NCI-H1694 (cell line): ENCODE measurements at regions not wholly inside any gene's neighbourhood (a gene's known extent, or its start where the extent isn't known, plus 50 kb on each side); places are given as distances from the start of the nearest gene placed in this dataset.
"Not testable (repeated sequence)": the region's sequence is repeated elsewhere in the genome, so short reads cannot be mapped to it uniquely, and the experiment has no call there.

ENCODE experiments used
- DNase-seq: peaks from one replicate; lab custom pipeline; 2025; lab: John Stamatoyannopoulos, UW

- no peak for DNase-seq
Measured at GRCh38 chr11:96899971-96900370, 510.2 kb downstream of the JRKL start.

- DNase-seq, result no peak
Measured at GRCh38 chr11:96905143-96905542, 515.3 kb downstream of the JRKL start.

DNA sequence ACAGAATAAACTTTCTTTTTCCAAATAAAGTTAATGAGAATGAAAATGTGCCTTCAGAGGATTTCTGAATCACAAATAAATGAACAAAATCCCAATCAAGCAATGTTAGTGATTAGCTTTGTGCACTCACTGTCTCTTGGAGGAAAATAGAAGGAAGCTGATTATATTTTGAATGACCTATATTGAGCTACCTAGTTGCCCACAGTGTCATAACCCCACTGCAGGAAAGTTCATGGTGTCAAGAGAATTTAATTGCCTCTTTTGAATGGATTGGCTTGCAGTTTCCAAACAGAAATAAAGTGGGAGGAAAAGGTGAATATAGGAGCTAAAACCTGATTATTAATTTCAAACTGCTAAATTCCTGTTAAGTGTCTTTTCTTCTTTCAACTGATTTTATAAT lies 515.9 kb downstream of the JRKL start:
- DNase-seq, result no peak

GRCh38 chr11:96906476-96906875 lies 516.7 kb downstream of the JRKL start:
- DNase-seq, result no peak

DNA sequence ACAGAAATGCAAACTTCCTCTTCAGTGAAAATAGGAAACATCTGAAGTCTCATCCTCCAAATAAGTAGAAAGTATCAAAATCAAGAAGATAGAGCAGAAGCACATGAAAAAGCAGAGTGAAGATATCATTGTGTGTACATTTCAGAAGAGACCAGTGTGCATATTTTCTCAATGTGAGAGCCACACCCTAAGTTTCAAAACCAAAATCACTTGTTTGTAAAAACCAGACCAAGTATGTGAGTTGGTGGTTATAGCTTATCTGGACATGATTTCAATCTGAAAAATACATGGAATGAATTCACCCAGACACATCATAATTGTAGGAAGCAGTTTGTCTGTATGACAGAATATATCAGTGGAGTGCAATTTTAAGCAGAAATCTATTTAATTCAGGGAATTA lies 536.0 kb downstream of the JRKL start:
- DNase-seq, result no peak

- DNase-seq, result no peak
Measured at GRCh38 chr11:96940227-96940626, 550.4 kb downstream of the JRKL start.

- DNase-seq, result no peak
Measured at GRCh38 chr11:96942855-96943254, 553.0 kb downstream of the JRKL start.

GRCh38 chr11:96943970-96944369 lies 554.2 kb downstream of the JRKL start:
- no peak for DNase-seq

DNA sequence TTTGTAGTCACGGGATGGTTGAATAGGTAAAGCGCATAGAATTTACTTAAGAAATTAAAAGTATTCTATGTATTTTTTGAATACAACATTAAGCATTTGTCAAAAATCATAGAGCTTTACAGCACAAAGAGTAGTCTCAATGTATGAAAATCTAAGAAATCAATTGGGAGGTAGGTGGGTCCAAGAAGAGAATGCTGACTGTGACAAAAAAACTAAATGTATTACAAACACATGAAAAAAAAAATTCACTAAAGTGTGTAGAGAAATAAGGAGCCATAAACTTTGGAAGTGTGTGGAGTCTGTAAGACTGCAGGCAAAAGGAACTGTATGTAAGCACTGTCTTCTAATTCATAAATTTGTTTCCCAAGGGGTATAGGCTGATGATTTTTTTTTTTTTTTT lies 558.3 kb downstream of the JRKL start:
- DNase-seq, result no peak

DNA sequence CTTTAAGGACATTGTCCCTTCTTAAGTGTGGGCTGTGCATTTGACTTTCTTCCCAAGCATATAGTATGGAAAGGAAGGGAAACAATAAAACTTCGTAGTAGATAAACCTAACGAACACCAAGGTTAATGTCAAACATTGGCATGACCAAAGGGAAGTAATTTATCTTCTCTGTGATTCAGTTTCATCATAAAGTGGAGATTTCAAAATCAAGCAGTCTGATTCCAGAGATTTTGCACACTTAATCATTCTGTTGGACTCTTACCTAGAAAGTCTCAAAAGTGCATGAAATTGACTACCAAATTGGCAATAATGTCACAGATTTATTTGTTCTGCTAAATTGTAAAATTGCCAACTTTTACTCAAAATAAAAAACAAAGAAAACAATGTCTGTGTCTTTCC lies 559.7 kb downstream of the JRKL start:
- no peak for DNase-seq

GRCh38 chr11:96954587-96955242 lies 564.9 kb downstream of the JRKL start:
- no peak for DNase-seq

- DNase-seq, result no peak
Measured at GRCh38 chr11:96960476-96960875, 570.7 kb downstream of the JRKL start.

GRCh38 chr11:96960926-96961325 lies 571.1 kb downstream of the JRKL start:
- DNase-seq, result no peak

GRCh38 chr11:96961931-96962330 lies 572.1 kb downstream of the JRKL start:
- no peak for DNase-seq

- no peak for DNase-seq
Measured at GRCh38 chr11:96963375-96963774, 573.6 kb downstream of the JRKL start.

DNA sequence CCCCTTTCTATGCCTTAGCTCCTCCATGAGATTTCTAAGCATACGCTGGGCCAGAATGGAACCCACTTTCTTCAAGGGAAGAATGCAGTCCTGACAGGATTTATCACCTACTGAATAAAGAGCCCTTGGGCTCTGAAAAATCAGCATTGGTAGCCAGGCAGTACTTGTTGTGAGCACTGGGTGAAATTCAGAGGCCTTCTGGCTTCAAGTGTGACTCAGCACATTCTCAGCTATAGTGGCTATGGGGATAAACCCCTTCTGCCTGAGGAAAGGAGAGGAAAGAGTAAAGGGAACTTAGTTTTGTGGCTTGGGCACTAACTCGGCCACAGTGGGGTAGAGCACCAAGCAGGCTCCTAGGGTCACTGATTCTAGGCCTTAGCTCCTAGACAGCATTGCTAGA lies 574.8 kb downstream of the JRKL start:
- no peak for DNase-seq

- DNase-seq, result no peak
Measured at GRCh38 chr11:96967616-96968015, 577.8 kb downstream of the JRKL start.

DNA sequence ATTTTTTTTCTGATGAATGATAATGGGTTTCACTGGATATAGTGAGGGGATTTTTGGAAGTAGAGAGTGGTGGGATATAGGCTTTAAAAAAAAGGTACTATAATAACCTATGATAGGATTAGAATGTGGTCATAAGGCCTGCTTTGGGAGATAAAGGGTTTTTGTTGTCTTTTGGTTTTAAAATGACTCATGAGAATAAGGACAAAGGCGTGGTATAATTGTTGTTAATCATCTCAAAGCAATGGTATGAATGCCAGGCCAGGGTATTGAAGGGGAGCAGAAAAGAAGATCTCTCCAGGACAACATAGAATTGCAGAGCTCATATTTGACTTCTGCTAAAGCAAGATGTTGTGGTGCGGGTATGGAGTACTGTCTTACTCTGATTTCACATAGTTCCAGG lies 579.4 kb downstream of the JRKL start:
- DNase-seq, result no peak

GRCh38 chr11:96978751-96979150 lies 588.9 kb downstream of the JRKL start:
- no peak for DNase-seq

GRCh38 chr11:96986516-96986915 lies 596.7 kb downstream of the JRKL start:
- DNase-seq, result no peak

DNA sequence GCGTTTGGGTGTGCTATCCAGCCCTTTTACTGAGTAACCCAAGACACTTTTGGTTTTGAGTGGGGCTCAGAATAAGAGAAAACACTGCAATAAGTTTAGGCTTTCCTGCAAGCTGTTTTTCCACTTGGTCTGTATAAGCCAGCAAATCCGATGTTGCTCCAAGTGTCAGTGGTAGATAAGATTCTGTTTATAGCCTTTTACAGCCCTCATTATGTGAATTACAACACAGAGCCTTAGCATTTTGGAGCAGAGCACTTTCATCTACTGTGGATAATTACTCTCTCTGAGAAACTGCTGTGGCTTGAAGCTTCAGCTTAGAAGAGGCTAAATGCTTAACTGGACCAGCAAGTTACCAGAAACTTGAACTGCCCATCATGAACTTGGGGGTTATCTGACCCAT lies 601.1 kb downstream of the JRKL start:
- no peak for DNase-seq

DNA sequence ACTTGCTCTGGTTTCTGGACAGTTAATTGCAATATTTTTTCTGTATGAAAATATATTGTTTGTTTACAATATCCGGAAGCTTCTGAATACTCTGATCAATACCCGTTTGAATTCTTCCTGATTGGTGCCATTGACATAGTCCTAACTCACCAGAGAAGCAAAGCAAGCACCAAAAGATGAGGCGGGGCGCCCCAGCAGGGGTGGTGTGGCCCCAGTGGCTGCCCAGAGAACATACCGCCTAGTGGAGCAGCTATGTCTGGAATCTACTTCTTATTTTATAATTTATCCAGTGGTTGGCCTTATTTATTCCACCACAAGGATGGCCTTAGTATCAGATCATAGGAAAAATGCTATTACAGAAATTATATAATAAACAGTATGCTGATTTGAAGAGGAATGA lies 610.7 kb downstream of the JRKL start:
- no peak for DNase-seq

GRCh38 chr11:97007283-97007682 lies 617.5 kb downstream of the JRKL start:
- DNase-seq, result no peak

DNA sequence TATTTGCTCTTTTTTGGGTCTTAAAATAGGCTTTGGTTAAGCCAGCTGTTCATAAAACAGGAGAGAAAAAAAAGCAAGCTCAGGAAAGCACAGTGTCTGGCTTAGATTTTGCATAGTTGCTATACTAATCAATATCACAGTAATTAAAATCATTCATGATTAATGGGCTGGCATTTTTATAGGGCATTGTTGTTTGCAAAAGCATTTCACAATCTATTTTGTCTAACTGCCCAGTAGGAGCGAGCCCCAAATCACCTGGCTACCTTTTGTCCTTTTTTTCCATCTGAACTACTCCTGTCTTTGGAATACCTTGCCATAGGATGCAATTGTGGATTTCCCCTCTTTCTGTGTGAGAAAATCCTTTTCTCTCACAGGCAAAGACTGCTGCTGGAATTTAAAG lies 619.8 kb downstream of the JRKL start:
- no peak for DNase-seq

DNA sequence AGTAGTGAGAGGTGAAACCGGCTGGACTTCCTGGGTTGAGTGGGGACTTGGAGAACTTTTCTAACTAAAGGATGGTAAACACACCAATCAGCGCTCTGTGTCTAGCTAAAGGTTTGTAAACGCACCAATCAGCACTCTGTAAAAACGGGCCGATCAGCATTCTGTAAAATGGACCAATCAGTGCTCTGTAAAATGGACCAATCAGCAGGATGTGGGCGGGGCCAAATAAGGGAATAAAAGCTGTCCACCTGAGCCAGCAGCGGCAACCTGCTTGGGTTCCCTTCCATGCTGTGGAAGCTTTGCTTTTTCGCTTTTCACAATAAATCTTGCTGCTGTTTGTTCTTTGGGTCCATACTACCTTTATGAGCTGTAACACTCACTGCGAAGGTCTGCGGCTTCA lies 621.2 kb downstream of the JRKL start:
- DNase-seq, result not testable (repeated sequence)
